Endothelial cell of umbilical vein (primary cell): ENCODE measurements at regions not wholly inside any gene's neighbourhood (a gene's known extent, or its start where the extent isn't known, plus 50 kb on each side); places are given as distances from the start of the nearest gene placed in this dataset.
"Not testable (repeated sequence)": the region's sequence is repeated elsewhere in the genome, so short reads cannot be mapped to it uniquely, and the experiment has no call there.

ENCODE experiments used
- BruUV-seq: library from RNA; stranded (reverse); fragments of 400-500 nt; replicated peaks from 2 replicates; lab custom pipeline; 2021; lab: Mats Ljungman, UMichigan
- CTCF ChIA-PET: fragments of 300-600, 350-600 bp; sonication (Branson Sonifier 250); formaldehyde crosslinking; loops from one replicate; lab custom pipeline; 2021; ENCODE audit warnings: antibody characterized with exemption, inconsistent platforms; lab: Charles Lee
- POLR2A ChIA-PET: fragments of 300-600, 350-600 bp; sonication (Branson Sonifier 250); formaldehyde crosslinking; loops from one replicate; lab custom pipeline; 2021; ENCODE audit warnings: antibody characterized with exemption, inconsistent platforms; lab: Charles Lee
- DNase-seq: peaks from one replicate; pipeline ENCODE4 v3.0.0-alpha.2; 2011; ENCODE audit warnings: low read depth, low spot score
- FAIRE-seq: peaks from 2 replicates; lab custom pipeline; 2011; peaks lifted over from hg19 to GRCh38; lab: Jason Lieb, UNC
- H2AFZ ChIP-seq: 2 replicates; pipeline ENCODE4 v1.6.0; 2012; ENCODE audit warnings: low read depth, low read length, control low read depth, inconsistent platforms
- H3K27ac ChIP-seq: 2 replicates; pipeline ENCODE4 v1.5.1; 2011; ENCODE audit warnings: low read depth, mild to moderate bottlenecking, control low read depth, low read length, moderate library complexity; ENCODE audit not compliant: insufficient read depth
- H3K27me3 ChIP-seq, 2 experiments: 2 replicates each; pipeline versions ENCODE4 v1.6.0 to v1.6.1; 2011; ENCODE audit warnings: low read length in 2 of 2, mixed read lengths in 1 of 2; ENCODE audit not compliant: control insufficient read depth in 2 of 2, insufficient read depth in 2 of 2
- H3K36me3 ChIP-seq, 2 experiments: 2 replicates in 1 of 2; 3 replicates in 1 of 2; pipeline ENCODE4 v1.5.1; 2011; ENCODE audit warnings: low read length in 2 of 2, mild to moderate bottlenecking in 1 of 2, moderate library complexity in 1 of 2; ENCODE audit not compliant: control insufficient read depth in 2 of 2, insufficient read depth in 2 of 2; ENCODE audit errors: extremely low read depth in 1 of 2
- H3K4me1 ChIP-seq: 3 replicates; pipeline ENCODE4 v1.5.1; 2011; ENCODE audit warnings: mild to moderate bottlenecking, low read length; ENCODE audit not compliant: control insufficient read depth, insufficient read depth; ENCODE audit errors: extremely low read depth
- H3K4me2 ChIP-seq: 2 replicates; pipeline ENCODE4 v1.6.1; 2011; ENCODE audit warnings: low read length, control low read depth, mixed read lengths; ENCODE audit not compliant: insufficient read depth
- H3K4me3 ChIP-seq, 3 experiments: fragments of 200-600 bp in 1 of 3; sonication (generic), shearing (Covaris generic) in 1 of 3; replicated peaks in 1 of 3; 2 replicates each; pipeline ENCODE4 v1.5.1; 2011 to 2016; ENCODE audit warnings: control low read depth in 3 of 3, low read length in 3 of 3, mild to moderate bottlenecking in 2 of 3, inconsistent platforms in 1 of 3, low read depth in 1 of 3, moderate library complexity in 1 of 3; ENCODE audit not compliant: insufficient read depth in 1 of 3
- H3K79me2 ChIP-seq: 2 replicates; pipeline ENCODE4 v1.6.0; 2012; ENCODE audit warnings: low read length, inconsistent platforms; ENCODE audit not compliant: control insufficient read depth, insufficient read depth
- H3K9ac ChIP-seq: replicated peaks from 2 replicates; pipeline ENCODE3; 2011; ENCODE audit warnings: low read length, control low read depth; ENCODE audit not compliant: insufficient read depth; ENCODE audit errors: extremely low read depth
- H3K9me1 ChIP-seq: replicated peaks from 3 replicates; pipeline ENCODE4 v1.6.0; 2011; ENCODE audit warnings: mild to moderate bottlenecking, low read length; ENCODE audit not compliant: control insufficient read depth, insufficient read depth; ENCODE audit errors: extremely low read depth
- H3K9me3 ChIP-seq: replicated peaks from 2 replicates; pipeline ENCODE4 v1.5.1; 2012; ENCODE audit warnings: low read length, inconsistent platforms; ENCODE audit not compliant: control insufficient read depth, insufficient read depth
- H4K20me1 ChIP-seq: replicated peaks from 2 replicates; pipeline ENCODE3; 2011; ENCODE audit warnings: mild to moderate bottlenecking, low read length; ENCODE audit not compliant: control insufficient read depth, insufficient read depth; ENCODE audit errors: extremely low read depth
- EZH2 ChIP-seq: IDR thresholded peaks from 2 replicates; pipeline ENCODE4 v1.6.1; 2012; ENCODE audit warnings: borderline replicate concordance, low read depth, mild to moderate bottlenecking, moderate library complexity, low read length, inconsistent platforms; ENCODE audit not compliant: severe bottlenecking
- FOS ChIP-seq: IDR thresholded peaks from 2 replicates; pipeline ENCODE4 v1.6.1; 2011; ENCODE audit warnings: mild to moderate bottlenecking, low read length, moderate library complexity, borderline replicate concordance; ENCODE audit not compliant: insufficient read depth
- GATA2 ChIP-seq: IDR thresholded peaks from 2 replicates; pipeline ENCODE4 v1.7.0; 2011; ENCODE audit warnings: low read depth, mild to moderate bottlenecking, moderate library complexity, mixed read lengths, low read length; ENCODE audit not compliant: insufficient read length, insufficient read depth
- JUN ChIP-seq: IDR thresholded peaks from 2 replicates; pipeline ENCODE4 v1.6.1; 2011; ENCODE audit warnings: borderline replicate concordance, low read depth; ENCODE audit not compliant: insufficient read length, insufficient read depth
- MAX ChIP-seq: IDR thresholded peaks from 2 replicates; pipeline ENCODE4 v1.6.1; 2011; ENCODE audit not compliant: insufficient read depth, insufficient read length
- MYC ChIP-seq: IDR thresholded peaks from one replicate; pipeline ENCODE4 v1.6.1; 2011; ENCODE audit warnings: mild to moderate bottlenecking, low read depth, low read length
- POLR2A ChIP-seq: IDR thresholded peaks from 2 replicates; pipeline ENCODE4 v1.6.1; 2012; ENCODE audit warnings: low read depth, mild to moderate bottlenecking, control low read depth, low read length
- POLR2AphosphoS5 ChIP-seq: IDR thresholded peaks from 2 replicates; pipeline ENCODE4 v1.6.1; 2012; ENCODE audit warnings: low read depth, mild to moderate bottlenecking, control low read depth, low read length, moderate library complexity; ENCODE audit not compliant: insufficient read depth
- dilution Hi-C: fragments of 300-500 bp; cut with MboI; formaldehyde crosslinking; loops from one replicate; pipeline ENCODE4 v1.15.0; 2019; ENCODE audit warnings: low sequenced_read_pairs; ENCODE audit not compliant: extremely low pct_ligation_motif_present
- intact Hi-C: fragments of 100-400 bp; cut with micrococcal nuclease; formaldehyde crosslinking; loops from one replicate; pipeline ENCODE4 v1.10.0; 2022
- TF ChIP-seq, protein P1 (sequence below), 2 donors: IDR thresholded peaks; 1 replicate in 1 of 2; 2 replicates in 1 of 2; pipeline ENCODE4 v1.5.1; 2011; ENCODE audit warnings: low read length in 2 of 2, mild to moderate bottlenecking in 2 of 2, moderate library complexity in 2 of 2, control low read depth in 1 of 2, inconsistent platforms in 1 of 2, low read depth in 1 of 2; ENCODE audit not compliant: insufficient read depth in 1 of 2; ENCODE audit errors: extremely low read depth in 1 of 2

DNA sequence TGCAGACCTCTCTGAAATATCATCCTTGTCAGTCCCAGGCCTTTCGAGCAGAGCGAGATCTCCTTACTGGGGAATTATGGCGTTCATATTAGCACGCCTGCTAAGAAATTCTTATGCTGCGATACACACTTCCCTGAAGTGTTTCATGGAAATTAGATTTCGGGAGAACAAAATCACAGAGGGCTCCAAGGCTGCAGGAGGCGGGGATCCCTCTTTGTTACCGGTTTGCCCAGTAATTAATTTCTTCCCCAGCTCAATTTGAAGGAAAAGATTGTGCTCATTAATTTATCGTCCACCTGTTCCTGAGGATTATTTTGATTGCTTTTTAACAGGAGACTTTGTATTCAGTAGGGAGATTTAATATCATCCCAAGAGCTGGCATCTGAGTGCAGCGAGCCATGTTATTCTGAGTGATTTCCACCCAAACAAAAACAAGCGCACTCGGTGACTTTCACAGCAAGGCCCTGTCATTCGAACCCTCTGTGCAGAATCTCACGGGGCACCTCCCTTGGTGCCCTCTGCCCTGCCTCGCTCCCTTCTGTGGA is 202.3 kb upstream of the GALNT2 start:
- CTCF ChIA-PET: no interaction called here
- BruUV-seq: no TSS peak
- DNase-seq (no peak), FAIRE-seq (no peak)
- Histone ChIP-seq H2AFZ (no peak overlapping the region), H3K4me2 (no peak overlapping the region), H3K9ac (no peak overlapping the region), H3K9me3 (no peaks in the 10 kb centered on the region), H3K27me3 (no peaks in the 10 kb centered on the region), H3K4me1 (no peaks in the 10 kb centered on the region), H3K36me3 (no peaks in the 10 kb centered on the region), H3K79me2 (no peaks in the 10 kb centered on the region), H3K27ac (no peak overlapping the region), H3K9me1 (no peaks in the 10 kb centered on the region), H4K20me1 (no peaks in the 10 kb centered on the region), H3K4me3 (no peak overlapping the region)
- TF ChIP-seq, protein P1, sequence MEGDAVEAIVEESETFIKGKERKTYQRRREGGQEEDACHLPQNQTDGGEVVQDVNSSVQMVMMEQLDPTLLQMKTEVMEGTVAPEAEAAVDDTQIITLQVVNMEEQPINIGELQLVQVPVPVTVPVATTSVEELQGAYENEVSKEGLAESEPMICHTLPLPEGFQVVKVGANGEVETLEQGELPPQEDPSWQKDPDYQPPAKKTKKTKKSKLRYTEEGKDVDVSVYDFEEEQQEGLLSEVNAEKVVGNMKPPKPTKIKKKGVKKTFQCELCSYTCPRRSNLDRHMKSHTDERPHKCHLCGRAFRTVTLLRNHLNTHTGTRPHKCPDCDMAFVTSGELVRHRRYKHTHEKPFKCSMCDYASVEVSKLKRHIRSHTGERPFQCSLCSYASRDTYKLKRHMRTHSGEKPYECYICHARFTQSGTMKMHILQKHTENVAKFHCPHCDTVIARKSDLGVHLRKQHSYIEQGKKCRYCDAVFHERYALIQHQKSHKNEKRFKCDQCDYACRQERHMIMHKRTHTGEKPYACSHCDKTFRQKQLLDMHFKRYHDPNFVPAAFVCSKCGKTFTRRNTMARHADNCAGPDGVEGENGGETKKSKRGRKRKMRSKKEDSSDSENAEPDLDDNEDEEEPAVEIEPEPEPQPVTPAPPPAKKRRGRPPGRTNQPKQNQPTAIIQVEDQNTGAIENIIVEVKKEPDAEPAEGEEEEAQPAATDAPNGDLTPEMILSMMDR (IDR thresholded peaks at IDR 0.05; ENCODE audit: extremely low read depth in 1 of 2, insufficient read depth in 1 of 2, low read depth in 1 of 2, low read length in 2 of 2): no peak
- TF ChIP-seq MAX (no peak), MYC (no peak), EZH2 (no peak), GATA2 (no peak), JUN (no peak), POLR2AphosphoS5 (no peak), FOS (no peak), POLR2A (no peak)
- intact Hi-C loops: no loop called here
- dilution Hi-C loops: no loop called here
- POLR2A ChIA-PET: no interaction called here

DNA sequence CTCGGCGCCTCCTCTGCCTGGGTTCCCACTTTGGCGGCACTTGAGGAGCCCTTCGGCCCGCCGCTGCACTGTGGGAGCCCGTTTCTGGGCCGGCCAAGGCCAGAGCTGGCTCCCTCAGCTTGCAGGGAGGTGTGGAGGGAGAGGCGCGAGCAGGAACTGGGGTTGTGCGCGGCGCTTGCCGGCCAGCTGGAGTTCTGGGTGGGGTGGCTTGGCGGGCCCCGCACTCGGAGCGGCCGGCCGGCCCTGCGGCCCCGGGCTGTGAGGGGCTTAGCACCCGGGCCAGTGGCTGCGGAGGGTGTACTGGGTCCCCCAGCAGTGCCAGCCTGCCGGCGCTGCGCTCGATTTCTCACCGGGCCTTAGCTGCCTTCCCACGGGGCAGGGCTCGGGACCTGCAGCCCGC is 201.7 kb upstream of the GALNT2 start:
- H3K36me3 ChIP-seq, FAIRE-seq, BruUV-seq, intact Hi-C loops, H2AFZ ChIP-seq, H3K27me3 ChIP-seq, H3K4me3 ChIP-seq, dilution Hi-C loops, CTCF ChIA-PET, DNase-seq, H4K20me1 ChIP-seq, H3K4me1 ChIP-seq, H3K27ac ChIP-seq, H3K9ac ChIP-seq, H3K4me2 ChIP-seq, POLR2A ChIA-PET, H3K79me2 ChIP-seq, H3K9me1 ChIP-seq, H3K9me3 ChIP-seq: not testable (repeated sequence)
